ENCODE measurements at regions not wholly inside any gene's neighbourhood (a gene's known extent, or its start where the extent isn't known, plus 50 kb on each side); places are given as distances from the start of the nearest gene placed in this dataset.

DNA sequence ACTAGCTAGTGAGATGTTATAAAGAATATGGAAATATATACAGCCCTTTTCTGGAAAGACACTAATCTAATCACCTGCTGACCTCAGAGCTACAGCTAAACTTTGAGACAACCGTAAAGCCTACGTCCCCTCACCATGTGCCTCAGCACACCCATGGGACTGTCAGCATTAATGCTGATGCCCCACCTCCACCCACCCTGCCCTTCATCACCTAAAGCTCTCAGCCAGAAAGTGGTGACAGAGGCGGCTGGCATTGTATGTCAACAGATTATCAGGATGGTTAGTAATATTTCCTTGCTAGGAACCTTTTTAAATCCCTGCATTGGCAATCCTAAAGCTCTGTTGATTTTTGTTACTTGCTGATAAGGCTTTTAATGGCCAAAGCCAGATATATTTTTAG, 1177.9 kb downstream of the DIAPH3 start:
- TF ChIP-seq SETDB1 (IDR thresholded peaks at IDR 0.05; ENCODE audit: insufficient read length, low read length) (no peak), ZBTB8A (tag by site-specific recombination; IDR thresholded peaks at IDR 0.05) (no peak), MEIS1 (CRISPR knock-in tag; IDR thresholded peaks at IDR 0.05; ENCODE audit: borderline replicate concordance) (no peak), YY1 (tag by site-specific recombination; IDR thresholded peaks at IDR 0.05) (no peak)
- TF ChIP-seq, protein P1, sequence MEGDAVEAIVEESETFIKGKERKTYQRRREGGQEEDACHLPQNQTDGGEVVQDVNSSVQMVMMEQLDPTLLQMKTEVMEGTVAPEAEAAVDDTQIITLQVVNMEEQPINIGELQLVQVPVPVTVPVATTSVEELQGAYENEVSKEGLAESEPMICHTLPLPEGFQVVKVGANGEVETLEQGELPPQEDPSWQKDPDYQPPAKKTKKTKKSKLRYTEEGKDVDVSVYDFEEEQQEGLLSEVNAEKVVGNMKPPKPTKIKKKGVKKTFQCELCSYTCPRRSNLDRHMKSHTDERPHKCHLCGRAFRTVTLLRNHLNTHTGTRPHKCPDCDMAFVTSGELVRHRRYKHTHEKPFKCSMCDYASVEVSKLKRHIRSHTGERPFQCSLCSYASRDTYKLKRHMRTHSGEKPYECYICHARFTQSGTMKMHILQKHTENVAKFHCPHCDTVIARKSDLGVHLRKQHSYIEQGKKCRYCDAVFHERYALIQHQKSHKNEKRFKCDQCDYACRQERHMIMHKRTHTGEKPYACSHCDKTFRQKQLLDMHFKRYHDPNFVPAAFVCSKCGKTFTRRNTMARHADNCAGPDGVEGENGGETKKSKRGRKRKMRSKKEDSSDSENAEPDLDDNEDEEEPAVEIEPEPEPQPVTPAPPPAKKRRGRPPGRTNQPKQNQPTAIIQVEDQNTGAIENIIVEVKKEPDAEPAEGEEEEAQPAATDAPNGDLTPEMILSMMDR (tag by site-specific recombination; IDR thresholded peaks at IDR 0.05), result no peak
- TF ChIP-seq, protein P2, sequence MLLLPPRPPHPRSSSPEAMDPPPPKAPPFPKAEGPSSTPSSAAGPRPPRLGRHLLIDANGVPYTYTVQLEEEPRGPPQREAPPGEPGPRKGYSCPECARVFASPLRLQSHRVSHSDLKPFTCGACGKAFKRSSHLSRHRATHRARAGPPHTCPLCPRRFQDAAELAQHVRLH (tag by site-specific recombination; IDR thresholded peaks at IDR 0.05), result no peak
- TF ChIP-seq, protein P3, sequence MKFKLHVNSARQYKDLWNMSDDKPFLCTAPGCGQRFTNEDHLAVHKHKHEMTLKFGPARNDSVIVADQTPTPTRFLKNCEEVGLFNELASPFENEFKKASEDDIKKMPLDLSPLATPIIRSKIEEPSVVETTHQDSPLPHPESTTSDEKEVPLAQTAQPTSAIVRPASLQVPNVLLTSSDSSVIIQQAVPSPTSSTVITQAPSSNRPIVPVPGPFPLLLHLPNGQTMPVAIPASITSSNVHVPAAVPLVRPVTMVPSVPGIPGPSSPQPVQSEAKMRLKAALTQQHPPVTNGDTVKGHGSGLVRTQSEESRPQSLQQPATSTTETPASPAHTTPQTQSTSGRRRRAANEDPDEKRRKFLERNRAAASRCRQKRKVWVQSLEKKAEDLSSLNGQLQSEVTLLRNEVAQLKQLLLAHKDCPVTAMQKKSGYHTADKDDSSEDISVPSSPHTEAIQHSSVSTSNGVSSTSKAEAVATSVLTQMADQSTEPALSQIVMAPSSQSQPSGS (tag by site-specific recombination; IDR thresholded peaks at IDR 0.05; ENCODE audit: low read depth), result no peak

Measured in HEK293 (cell line).